HCT116 (cell line): ENCODE measurements at regions not wholly inside any gene's neighbourhood (a gene's known extent, or its start where the extent isn't known, plus 50 kb on each side); places are given as distances from the start of the nearest gene placed in this dataset.

ENCODE experiments used
- ATAC-seq: fragments of 200-7000 bp; cut with Tn5 transposase; 2 replicates; pipeline ENCODE4 v1.9.1; 2020; ENCODE audit warnings: mild to moderate bottlenecking, moderate library complexity
- BruUV-seq: library from RNA; stranded (reverse); fragments of 400-500 nt; replicated peaks from 2 replicates; lab custom pipeline; 2021; lab: Mats Ljungman, UMichigan
- CTCF ChIA-PET: fragments of 300-600 bp; sonication (Branson Sonifier 250); formaldehyde crosslinking; loops from one replicate; lab custom pipeline; 2021; ENCODE audit warnings: antibody characterized with exemption; lab: Charles Lee
- POLR2A ChIA-PET: fragments of 300-600, 350-600 bp; sonication (Branson Sonifier 250); formaldehyde crosslinking; loops from one replicate; lab custom pipeline; 2021; ENCODE audit warnings: antibody characterized with exemption; lab: Charles Lee
- RAD21 ChIA-PET, 2 experiments: fragments of 300-600 bp; sonication (Branson Sonifier 250); formaldehyde crosslinking; loops; one replicate each; lab custom pipeline; 2023; ENCODE audit warnings: low total read pairs in 2 of 2; ENCODE audit not compliant: uncharacterized antibody in 2 of 2, unreplicated experiment in 2 of 2, low non-redundant PET in 1 of 2; lab: Charles Lee
- DNase-seq: peaks from one replicate; pipeline ENCODE4 v3.0.0-alpha.2; 2010; ENCODE audit warnings: low read depth, low spot score
- H2AFZ ChIP-seq: fragments of 200-600 bp; shearing (Covaris generic), sonication (generic); 2 replicates; pipeline ENCODE4 v1.6.1; 2017; ENCODE audit warnings: low read depth, mixed run types, mixed read lengths, antibody characterized with exemption, low read length; ENCODE audit not compliant: poor library complexity, severe bottlenecking
- H3K27ac ChIP-seq: 2 replicates; pipeline ENCODE4 v1.5.1; 2012; ENCODE audit warnings: low read depth, low read length
- H3K27me3 ChIP-seq: fragments of 200-600 bp; sonication (generic); 2 replicates; pipeline ENCODE4 v1.6.1; 2016; ENCODE audit warnings: mixed run types, low read length, mixed read lengths; ENCODE audit not compliant: insufficient read depth
- H3K36me3 ChIP-seq, 2 experiments: fragments of 200-500 bp in 1 of 2; fragments of 200-600 bp in 1 of 2; sonication (Bioruptor generic) in 1 of 2; sonication (generic) in 1 of 2; 2 replicates each; pipeline versions ENCODE4 v1.5.1 to v1.6.1; 2014 to 2016; ENCODE audit warnings: low read length in 2 of 2, inconsistent platforms in 1 of 2, mixed read lengths in 1 of 2, mixed run types in 1 of 2; ENCODE audit not compliant: insufficient read depth in 2 of 2, control insufficient read depth in 1 of 2
- H3K4me1 ChIP-seq, 2 experiments: fragments of 200-600 bp in 1 of 2; sonication (generic) in 1 of 2; 2 replicates each; pipeline versions ENCODE4 v1.5.1 to v1.6.1; 2012 to 2017; ENCODE audit warnings: low read length in 2 of 2, inconsistent platforms in 1 of 2, mild to moderate bottlenecking in 1 of 2, mixed read lengths in 1 of 2, mixed run types in 1 of 2, moderate library complexity in 1 of 2; ENCODE audit not compliant: insufficient read depth in 2 of 2, control insufficient read depth in 1 of 2
- H3K4me2 ChIP-seq: fragments of 200-600 bp; sonication (generic); 2 replicates; pipeline ENCODE4 v1.6.1; 2017; ENCODE audit warnings: mixed run types, low read length, mixed read lengths
- H3K4me3 ChIP-seq, 2 experiments: fragments of 200-600 bp in 1 of 2; sonication (generic) in 1 of 2; replicated peaks in 1 of 2; 2 replicates each; pipeline ENCODE4 v1.5.1; 2011 to 2016; ENCODE audit warnings: low read length in 2 of 2, control low read depth in 1 of 2, low read depth in 1 of 2, mild to moderate bottlenecking in 1 of 2, mixed read lengths in 1 of 2, mixed run types in 1 of 2
- H3K79me2 ChIP-seq: fragments of 200-600 bp; sonication (generic); 2 replicates; pipeline ENCODE4 v1.6.1; 2017; ENCODE audit warnings: mild to moderate bottlenecking, mixed run types, low read length, moderate library complexity, mixed read lengths; ENCODE audit not compliant: insufficient read depth
- H3K9ac ChIP-seq: fragments of 200-600 bp; sonication (generic); 2 replicates; pipeline ENCODE4 v1.6.1; 2016; ENCODE audit warnings: low read length, mixed read lengths
- H3K9me2 ChIP-seq: fragments of 200-600 bp; sonication (generic), shearing (Covaris generic); 2 replicates; pipeline ENCODE4 v1.6.1; 2017; ENCODE audit warnings: mixed run types, mild to moderate bottlenecking, moderate library complexity; ENCODE audit not compliant: insufficient read depth
- H3K9me3 ChIP-seq, 2 experiments: fragments of 200-500 bp in 1 of 2; fragments of 200-600 bp in 1 of 2; sonication (Bioruptor generic) in 1 of 2; sonication (generic) in 1 of 2; 2 replicates each; pipeline ENCODE4 v1.6.1; 2014 to 2017; ENCODE audit warnings: low read length in 2 of 2, mixed read lengths in 2 of 2, inconsistent platforms in 1 of 2, low read depth in 1 of 2, mild to moderate bottlenecking in 1 of 2, mixed run types in 1 of 2, moderate library complexity in 1 of 2; ENCODE audit not compliant: control insufficient read depth in 1 of 2, insufficient read depth in 1 of 2
- H4K20me1 ChIP-seq: fragments of 200-600 bp; sonication (generic), shearing (Covaris generic); 2 replicates; pipeline ENCODE4 v1.6.1; 2017; ENCODE audit warnings: mixed run types, mild to moderate bottlenecking, moderate library complexity; ENCODE audit not compliant: insufficient read depth
- ATF3 ChIP-seq: IDR thresholded peaks from 2 replicates; pipeline ENCODE4 v1.6.1; 2012
- CBX3 ChIP-seq: IDR thresholded peaks from 2 replicates; pipeline ENCODE4 v1.6.1; 2012; ENCODE audit warnings: low read depth
- CEBPB ChIP-seq: IDR thresholded peaks from 2 replicates; pipeline ENCODE4 v1.6.1; 2012; ENCODE audit warnings: low read depth
- CTCF ChIP-seq, 3 experiments: fragments of 200-600 bp in 1 of 3; sonication (generic) in 1 of 3; IDR thresholded peaks in 2 of 3; conservative IDR thresholded peaks in 1 of 3; 2 replicates each; pipeline ENCODE4 v1.5.1; 2012 to 2017; ENCODE audit warnings: low read depth in 2 of 3, low read length in 2 of 3, antibody characterized with exemption in 1 of 3, borderline replicate concordance in 1 of 3, control low read depth in 1 of 3, mild to moderate bottlenecking in 1 of 3, mixed read lengths in 1 of 3, mixed run types in 1 of 3, moderate library complexity in 1 of 3; ENCODE audit not compliant: insufficient read depth in 1 of 3
- EGR1 ChIP-seq: IDR thresholded peaks from 2 replicates; pipeline ENCODE4 v1.6.1; 2012; ENCODE audit warnings: low read depth
- ELF1 ChIP-seq: IDR thresholded peaks from 2 replicates; pipeline ENCODE4 v1.6.1; 2012; ENCODE audit warnings: low read depth, borderline replicate concordance
- EZH2 ChIP-seq: fragments of 200-600 bp; sonication (generic); IDR thresholded peaks from 2 replicates; pipeline ENCODE4 v1.6.1; 2017; ENCODE audit warnings: antibody characterized with exemption, mixed run types
- FOSL1 ChIP-seq: IDR thresholded peaks from 2 replicates; pipeline ENCODE4 v1.6.1; 2012; ENCODE audit warnings: low read depth
- JUND ChIP-seq: IDR thresholded peaks from 2 replicates; pipeline ENCODE4 v1.6.1; 2012
- MAX ChIP-seq: IDR thresholded peaks from 2 replicates; pipeline ENCODE4 v1.6.1; 2012
- POLR2A ChIP-seq: IDR thresholded peaks from 2 replicates; pipeline ENCODE4 v1.7.0; 2011; ENCODE audit warnings: borderline replicate concordance; ENCODE audit not compliant: insufficient read depth, insufficient read length; ENCODE audit errors: extremely low read depth
- RAD21 ChIP-seq: IDR thresholded peaks from 2 replicates; pipeline ENCODE4 v1.6.1; 2012; ENCODE audit warnings: low read depth, mild to moderate bottlenecking
- REST ChIP-seq: IDR thresholded peaks from 2 replicates; pipeline ENCODE4 v1.6.1; 2012; ENCODE audit warnings: low read depth
- SIN3A ChIP-seq: IDR thresholded peaks from 2 replicates; pipeline ENCODE4 v1.6.1; 2012; ENCODE audit warnings: low read depth
- SP1 ChIP-seq: IDR thresholded peaks from 2 replicates; pipeline ENCODE4 v1.6.1; 2012; ENCODE audit warnings: low read depth
- SRF ChIP-seq: IDR thresholded peaks from 2 replicates; pipeline ENCODE4 v1.6.1; 2012; ENCODE audit warnings: low read depth
- TCF7L2 ChIP-seq: IDR thresholded peaks from 2 replicates; pipeline ENCODE4 v1.7.0; 2011; ENCODE audit warnings: borderline replicate concordance, inconsistent platforms; ENCODE audit not compliant: insufficient read depth, insufficient read length; ENCODE audit errors: extremely low read depth
- YY1 ChIP-seq: IDR thresholded peaks from 2 replicates; pipeline ENCODE4 v1.6.1; 2011; ENCODE audit warnings: low read length, low read depth, moderate library complexity, mild to moderate bottlenecking; ENCODE audit not compliant: insufficient replicate concordance; ENCODE audit errors: extremely low read depth
- ZBTB33 ChIP-seq: IDR thresholded peaks from 2 replicates; pipeline ENCODE4 v1.6.1; 2011; ENCODE audit warnings: mild to moderate bottlenecking, low read length, moderate library complexity; ENCODE audit not compliant: insufficient replicate concordance; ENCODE audit errors: extremely low read depth
- ZNF274 ChIP-seq: fragments of 200-500 bp; sonication (Bioruptor generic); IDR thresholded peaks from 2 replicates; pipeline ENCODE4 v1.6.1; 2014; ENCODE audit warnings: mild to moderate bottlenecking, low read depth, low read length, inconsistent platforms
- intact Hi-C: fragments of 100-400 bp; cut with micrococcal nuclease; formaldehyde crosslinking; loops from 2 replicates; pipeline ENCODE4 v1.10.0; 2022

GRCh38 chr5:133842846-133843611, 125.4 kb downstream of the C5orf15 start:
- TF ChIP-seq CBX3 (no peak), SP1 (no peak), SIN3A (no peak), EZH2 (no peak), CEBPB (no peak), POLR2A (no peak), JUND (no peak), MAX (no peak), ZBTB33 (no peak), ATF3 (no peak), EGR1 (no peak), SRF (no peak), FOSL1 (no peak), RAD21 (no peak), ELF1 (no peak), YY1 (no peak), ZNF274 (no peak), CTCF (IDR thresholded peaks at IDR 0.05 in 2 of 3, conservative IDR thresholded peaks at IDR 0.05 in 1 of 3; ENCODE audit: borderline replicate concordance in 1 of 3, insufficient read depth in 1 of 3, low read depth in 2 of 3, low read length in 2 of 3) (no peak), TCF7L2 (no peak), REST (no peak)
- Histone ChIP-seq H2AFZ (no peak overlapping the region), H3K79me2 (no peaks in the 10 kb centered on the region), H3K36me3 (no peaks in the 10 kb centered on the region), H3K4me2 (no peak overlapping the region), H3K27ac (no peak overlapping the region), H3K9ac (no peak overlapping the region), H3K9me3 (no peaks in the 10 kb centered on the region), H4K20me1 (no peaks in the 10 kb centered on the region), H3K4me3 (no peak overlapping the region), H3K27me3 (peaks cover 34% of the 10 kb centered on the region), H3K9me2 (no peaks in the 10 kb centered on the region), H3K4me1 (no peaks in the 10 kb centered on the region)
- intact Hi-C loops = no loop called here
- DNase-seq (no peak), ATAC-seq (no peak)
- POLR2A ChIA-PET = no interaction called here
- CTCF ChIA-PET = no interaction called here
- no TSS peak for BruUV-seq
- RAD21 ChIA-PET = no interaction called here
